ENCODE measurements at regions not wholly inside any gene's neighbourhood (a gene's known extent, or its start where the extent isn't known, plus 50 kb on each side); places are given as distances from the start of the nearest gene placed in this dataset.
"Not testable (repeated sequence)": the region's sequence is repeated elsewhere in the genome, so short reads cannot be mapped to it uniquely, and the experiment has no call there.

DNA sequence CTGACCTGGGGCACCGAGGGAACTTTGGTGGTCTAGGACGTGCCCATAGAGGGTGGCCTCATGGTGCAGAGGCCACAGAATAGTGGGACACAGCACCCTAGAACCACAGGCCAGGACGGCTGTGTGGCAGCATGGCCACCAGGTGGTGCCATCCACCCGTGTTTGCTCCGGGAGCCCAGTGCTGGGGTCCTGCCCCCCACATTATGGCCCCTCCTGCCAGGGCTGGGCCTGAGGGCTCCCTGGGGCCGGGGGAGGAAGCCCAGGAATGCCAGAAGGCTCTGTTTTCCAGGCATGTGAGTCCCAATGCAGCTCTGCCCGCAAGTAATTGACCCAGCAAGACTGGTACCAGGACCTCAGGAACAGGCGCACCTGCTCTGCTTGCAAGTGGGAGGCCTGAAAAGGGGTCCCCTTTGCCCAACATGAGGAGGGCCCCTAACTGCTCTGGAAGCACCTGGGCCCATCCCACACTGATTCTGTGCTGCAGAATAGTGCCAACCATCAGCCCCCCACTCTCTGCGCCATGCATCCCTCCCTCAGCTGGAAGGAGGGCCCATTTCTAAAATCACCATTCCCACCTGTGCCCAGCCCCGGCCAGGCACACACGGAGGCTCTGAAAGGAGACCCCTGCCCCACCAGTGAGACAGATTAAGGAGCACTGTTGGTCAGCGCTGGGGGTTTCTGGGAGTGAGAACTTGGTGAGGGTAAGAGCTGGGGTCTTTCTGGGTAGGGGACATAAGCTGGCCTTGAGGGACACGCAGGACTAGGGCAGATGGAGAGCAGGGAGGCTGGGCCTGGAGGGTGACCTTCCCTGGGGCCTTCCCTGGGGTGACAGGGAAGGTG lies 174.4 kb downstream of the TBC1D2B start:
- not testable (repeated sequence) for H3K27me3 ChIP-seq (ENCODE audit: insufficient read depth, poor library complexity, severe bottlenecking); H3K36me3 ChIP-seq (ENCODE audit: low read depth); H3K4me1 ChIP-seq (ENCODE audit: insufficient read depth, poor library complexity, severe bottlenecking); H3K9me3 ChIP-seq (ENCODE audit: severe bottlenecking); H3K4me3 ChIP-seq (ENCODE audit: severe bottlenecking); H3K27ac ChIP-seq (ENCODE audit: poor library complexity, severe bottlenecking)
- peak; percentile 61 for DNase-seq (ENCODE audit: low spot score)
- peak; percentile 83 for TF ChIP-seq CTCF (IDR thresholded peaks at IDR 0.05; ENCODE audit: poor library complexity, severe bottlenecking)
- ATAC-seq (ENCODE audit: low read depth) = peak; percentile 46

DNA sequence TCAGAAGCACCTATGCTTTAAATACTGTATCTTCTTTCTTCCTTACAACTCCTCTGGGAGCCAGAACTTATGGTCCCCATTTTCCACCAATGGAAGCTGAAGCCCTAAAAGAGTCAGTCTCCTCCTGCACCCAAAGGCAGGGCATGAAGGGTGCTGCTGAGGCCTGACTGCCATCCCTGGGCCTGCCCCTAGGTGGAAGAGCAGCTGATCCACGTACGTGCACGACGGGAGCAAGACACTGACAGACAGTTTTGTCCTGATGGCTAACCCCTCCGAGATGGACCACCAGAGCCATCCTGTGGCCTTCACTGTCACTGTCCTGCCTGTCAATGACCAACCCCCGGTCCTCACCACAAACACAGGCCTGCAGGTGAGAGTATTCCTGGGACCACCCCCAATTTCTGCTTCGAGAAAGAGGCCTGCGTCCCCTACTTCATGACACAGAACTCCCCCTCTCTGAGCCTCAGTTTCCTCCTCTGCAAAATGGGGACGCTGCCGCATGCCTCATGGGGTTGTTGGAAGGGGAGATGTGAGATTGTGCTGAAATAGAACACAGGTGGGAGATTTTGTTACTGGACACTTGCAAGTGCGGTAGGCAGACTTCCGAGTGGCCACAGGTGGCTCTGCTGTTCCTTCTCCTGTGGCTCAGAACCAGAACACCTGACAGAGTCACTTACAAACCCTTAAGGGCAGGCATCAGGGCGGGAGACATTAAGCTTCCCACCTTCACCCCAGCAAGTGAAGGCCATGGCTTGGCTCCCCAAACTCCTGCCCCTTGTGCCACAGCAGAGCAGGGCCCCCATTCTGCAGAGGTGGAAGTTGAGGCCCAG lies 175.4 kb downstream of the TBC1D2B start:
- Histone ChIP-seq H3K4me1 (ENCODE audit: insufficient read depth, poor library complexity, severe bottlenecking) (no peaks in the 10 kb centered on the region), H3K27ac (ENCODE audit: poor library complexity, severe bottlenecking) (no peak overlapping the region), H3K36me3 (ENCODE audit: low read depth) (no peaks in the 10 kb centered on the region), H3K27me3 (ENCODE audit: insufficient read depth, poor library complexity, severe bottlenecking) (no peaks in the 10 kb centered on the region), H3K9me3 (ENCODE audit: severe bottlenecking) (no peaks in the 10 kb centered on the region), H3K4me3 (ENCODE audit: severe bottlenecking) (no peak overlapping the region)
- ATAC-seq (ENCODE audit: low read depth) (peak; percentile 17; the same call in 1 of the 3 replicates), DNase-seq (ENCODE audit: low spot score) (peak; percentile 56)
- TF ChIP-seq CTCF (IDR thresholded peaks at IDR 0.05; ENCODE audit: poor library complexity, severe bottlenecking) = no peak

- Histone ChIP-seq H3K4me3 (ENCODE audit: severe bottlenecking) (no peak overlapping the region), H3K36me3 (ENCODE audit: low read depth) (no peaks in the 10 kb centered on the region), H3K9me3 (ENCODE audit: severe bottlenecking) (no peaks in the 10 kb centered on the region), H3K4me1 (ENCODE audit: insufficient read depth, poor library complexity, severe bottlenecking) (no peaks in the 10 kb centered on the region), H3K27me3 (ENCODE audit: insufficient read depth, poor library complexity, severe bottlenecking) (no peaks in the 10 kb centered on the region), H3K27ac (ENCODE audit: poor library complexity, severe bottlenecking) (no peak overlapping the region)
- peak; percentile 61 for DNase-seq (ENCODE audit: low spot score)
- TF ChIP-seq CTCF (IDR thresholded peaks at IDR 0.05; ENCODE audit: poor library complexity, severe bottlenecking) = no peak
- no peak for ATAC-seq (ENCODE audit: low read depth)
Measured at GRCh38 chr15:77901251-77901881, 176.1 kb downstream of the TBC1D2B start.

DNA sequence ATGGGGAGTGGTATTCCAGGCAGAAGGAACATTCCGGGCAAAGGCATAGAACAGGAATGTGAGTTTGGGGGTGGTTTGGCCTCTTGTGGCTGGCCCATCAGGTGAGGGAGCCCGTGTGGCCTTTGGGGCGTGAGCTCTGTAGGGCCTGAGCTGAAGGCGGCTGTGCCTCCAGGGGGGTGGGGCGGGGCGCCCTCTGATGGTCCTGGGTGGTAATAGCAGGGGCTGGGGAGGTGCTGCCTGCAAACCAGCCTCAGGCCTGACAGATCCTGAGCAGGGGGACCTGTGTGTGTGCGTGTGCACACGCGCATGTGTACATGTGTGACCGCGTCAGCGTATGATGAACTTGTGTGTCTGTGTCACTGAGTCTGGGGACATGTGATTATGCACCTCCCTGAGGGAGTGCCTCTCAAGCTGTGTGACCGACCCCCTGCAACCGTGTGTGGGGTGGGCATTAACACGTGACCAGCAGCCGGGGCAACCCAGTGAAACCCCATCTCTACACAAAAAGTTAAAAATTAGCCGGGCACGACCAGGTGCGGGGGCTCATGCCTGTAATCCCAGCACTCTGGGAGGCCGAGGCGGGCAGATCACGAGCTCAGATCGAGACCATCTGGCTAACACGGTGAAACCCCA lies 177.1 kb downstream of the TBC1D2B start:
- peak; percentile 36 for TF ChIP-seq CTCF (IDR thresholded peaks at IDR 0.05; ENCODE audit: poor library complexity, severe bottlenecking)

DNA sequence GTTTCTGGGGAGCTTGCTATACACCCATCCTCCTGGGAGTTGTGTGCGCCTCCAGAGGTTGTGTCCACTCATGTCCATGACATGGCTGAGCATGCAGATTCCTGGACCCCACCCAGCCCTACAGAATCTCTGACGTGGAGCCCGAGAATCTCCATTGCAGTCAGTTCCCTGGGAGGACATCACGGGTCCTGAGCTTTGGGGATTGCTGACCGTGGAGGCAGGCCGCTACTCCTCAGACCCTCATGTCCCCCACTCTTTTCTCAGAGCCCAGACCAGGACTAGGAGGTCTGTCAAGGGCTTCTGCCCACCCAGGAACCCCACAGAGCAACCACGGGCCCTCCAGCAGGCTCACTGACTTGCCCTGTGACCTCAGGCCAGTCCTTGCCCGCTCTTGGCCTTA lies 177.7 kb downstream of the TBC1D2B start:
- ATAC-seq (ENCODE audit: low read depth); H3K27ac ChIP-seq (ENCODE audit: poor library complexity, severe bottlenecking); H3K36me3 ChIP-seq (ENCODE audit: low read depth); H3K9me3 ChIP-seq (ENCODE audit: severe bottlenecking); H3K4me3 ChIP-seq (ENCODE audit: severe bottlenecking); H3K27me3 ChIP-seq (ENCODE audit: insufficient read depth, poor library complexity, severe bottlenecking); H3K4me1 ChIP-seq (ENCODE audit: insufficient read depth, poor library complexity, severe bottlenecking); DNase-seq (ENCODE audit: low spot score): not testable (repeated sequence)

More for the DNA sequence above, 177.1 kb downstream of the TBC1D2B start:
- peak; percentile 27; the same call in 2 of the 3 replicates for ATAC-seq (ENCODE audit: low read depth)
- not testable (repeated sequence) for H3K4me1 ChIP-seq (ENCODE audit: insufficient read depth, poor library complexity, severe bottlenecking); H3K27ac ChIP-seq (ENCODE audit: poor library complexity, severe bottlenecking); H3K27me3 ChIP-seq (ENCODE audit: insufficient read depth, poor library complexity, severe bottlenecking); H3K36me3 ChIP-seq (ENCODE audit: low read depth); H3K9me3 ChIP-seq (ENCODE audit: severe bottlenecking); H3K4me3 ChIP-seq (ENCODE audit: severe bottlenecking)
- peak; percentile 45 for DNase-seq (ENCODE audit: low spot score)

Data from RWPE2 (cell line).